GM12892 (cell line): ENCODE measurements at regions not wholly inside any gene's neighbourhood (a gene's known extent, or its start where the extent isn't known, plus 50 kb on each side); places are given as distances from the start of the nearest gene placed in this dataset.

Experiments
- POLR2A ChIP-seq: IDR thresholded peaks from 2 replicates; pipeline ENCODE4 v1.6.1; 2011; ENCODE audit warnings: low read depth, low read length, control low read depth
- POLR2AphosphoS5 ChIP-seq: IDR thresholded peaks from 2 replicates; pipeline ENCODE4 v1.6.1; 2011; ENCODE audit warnings: low read depth, low read length, control low read depth

GRCh38 chr5:115732026-115732425, 84.4 kb downstream of the CDO1 start:
- TF ChIP-seq POLR2A (no peak), POLR2AphosphoS5 (no peak)
